COLO668 (cell line): ENCODE measurements at regions not wholly inside any gene's neighbourhood (a gene's known extent, or its start where the extent isn't known, plus 50 kb on each side); places are given as distances from the start of the nearest gene placed in this dataset.
"Not testable (repeated sequence)": the region's sequence is repeated elsewhere in the genome, so short reads cannot be mapped to it uniquely, and the experiment has no call there.

ENCODE experiments used
- DNase-seq: peaks from one replicate; lab custom pipeline; 2025; ENCODE audit not compliant: unreplicated experiment; lab: John Stamatoyannopoulos, UW

DNA sequence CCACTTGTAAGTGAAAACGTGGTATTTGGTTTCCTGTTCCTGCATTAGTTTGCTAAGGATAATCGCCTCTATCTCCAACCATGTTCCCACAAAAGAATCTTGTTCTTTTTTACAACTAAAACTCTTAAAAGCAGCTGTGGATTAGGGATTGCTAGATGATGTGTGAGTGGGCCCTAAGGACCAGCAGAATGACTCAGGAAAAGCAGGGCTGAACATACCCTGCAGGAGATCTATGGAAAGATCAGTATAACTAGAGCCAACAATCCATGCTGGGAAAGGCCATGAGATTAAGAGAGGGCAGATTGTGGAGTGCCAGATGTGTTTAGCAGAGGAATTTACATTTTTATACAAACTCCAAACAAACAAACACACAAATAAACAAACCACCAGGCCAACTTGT lies 128.4 kb upstream of the TMEM164 start:
- no peak for DNase-seq

DNA sequence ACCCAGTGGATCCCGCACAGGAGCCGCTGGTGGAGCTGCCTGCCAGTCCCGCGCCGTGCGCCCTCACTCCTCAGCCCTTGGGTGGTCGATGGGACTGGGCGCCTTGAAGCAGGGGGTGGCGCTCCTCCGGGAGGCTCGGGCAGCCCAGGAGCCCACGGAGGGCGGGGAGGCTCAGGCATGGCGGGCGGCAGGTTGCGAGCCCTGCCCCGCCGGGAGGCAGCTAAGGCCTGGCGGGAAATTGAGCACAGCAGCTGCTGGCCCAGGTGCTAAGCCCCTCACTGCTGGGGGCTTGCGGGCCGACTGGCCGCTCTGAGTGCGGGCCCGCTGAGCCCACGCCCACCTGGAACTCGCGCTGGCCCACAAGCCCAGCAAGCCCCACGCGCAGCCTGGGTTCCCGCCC lies 127.1 kb upstream of the TMEM164 start:
- no peak for DNase-seq

DNA sequence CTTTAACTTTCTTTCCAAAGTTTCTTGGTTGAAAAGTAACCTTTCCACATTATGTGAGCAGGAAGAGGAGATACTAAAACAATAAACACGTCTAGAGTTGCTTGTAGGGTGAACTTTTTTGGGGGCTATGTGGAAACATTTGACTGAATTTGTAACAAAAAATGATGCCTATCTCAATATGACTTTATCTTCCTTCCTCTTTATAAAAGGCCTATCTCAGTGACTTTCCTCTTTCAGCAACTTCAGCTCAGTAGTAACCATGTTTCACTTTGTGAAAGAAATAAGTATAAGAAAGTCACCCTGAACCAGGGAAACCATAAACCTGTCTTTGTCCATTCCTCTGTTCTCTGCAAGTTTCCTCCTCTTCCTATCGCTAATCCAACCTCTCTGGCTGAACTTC lies 124.7 kb upstream of the TMEM164 start:
- DNase-seq: no peak

DNA sequence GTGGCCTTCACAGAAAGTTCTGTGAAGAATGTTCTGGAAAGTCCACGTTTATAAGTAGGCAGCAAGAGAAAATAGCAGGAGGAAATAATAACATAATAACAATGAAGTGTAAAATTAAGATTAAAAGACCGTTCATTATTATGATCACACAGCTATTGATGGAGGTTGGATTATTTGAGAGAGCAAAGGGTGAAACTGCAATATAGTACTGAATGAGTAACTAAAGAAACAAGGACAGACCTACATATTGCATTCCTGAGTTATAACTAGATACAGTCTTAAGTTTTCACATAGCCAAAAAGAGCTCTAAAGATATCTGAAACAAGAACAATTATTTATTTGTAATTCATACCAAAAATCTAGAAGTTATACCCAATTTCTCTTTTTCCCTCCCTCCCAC lies 122.9 kb upstream of the TMEM164 start:
- DNase-seq: no peak

DNA sequence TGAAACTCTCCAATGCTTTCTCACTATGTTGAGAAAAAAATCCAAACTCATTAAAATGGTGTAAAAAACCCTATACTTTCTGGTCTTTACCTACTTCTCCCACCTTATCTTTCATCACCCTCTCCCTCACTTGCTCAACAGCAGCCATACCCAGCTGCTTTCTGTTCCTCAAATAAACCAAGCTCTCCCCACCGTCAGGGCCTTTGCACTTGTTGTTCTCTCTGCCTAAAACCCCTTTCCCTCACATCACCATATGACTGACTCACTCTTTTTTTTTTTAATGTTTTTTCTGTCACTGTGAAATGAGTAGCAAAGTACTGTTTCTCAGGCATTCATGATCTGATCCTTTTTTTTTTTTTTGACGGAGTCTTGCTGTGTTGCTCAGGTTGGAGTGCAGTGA lies 122.3 kb upstream of the TMEM164 start:
- DNase-seq: no peak

DNA sequence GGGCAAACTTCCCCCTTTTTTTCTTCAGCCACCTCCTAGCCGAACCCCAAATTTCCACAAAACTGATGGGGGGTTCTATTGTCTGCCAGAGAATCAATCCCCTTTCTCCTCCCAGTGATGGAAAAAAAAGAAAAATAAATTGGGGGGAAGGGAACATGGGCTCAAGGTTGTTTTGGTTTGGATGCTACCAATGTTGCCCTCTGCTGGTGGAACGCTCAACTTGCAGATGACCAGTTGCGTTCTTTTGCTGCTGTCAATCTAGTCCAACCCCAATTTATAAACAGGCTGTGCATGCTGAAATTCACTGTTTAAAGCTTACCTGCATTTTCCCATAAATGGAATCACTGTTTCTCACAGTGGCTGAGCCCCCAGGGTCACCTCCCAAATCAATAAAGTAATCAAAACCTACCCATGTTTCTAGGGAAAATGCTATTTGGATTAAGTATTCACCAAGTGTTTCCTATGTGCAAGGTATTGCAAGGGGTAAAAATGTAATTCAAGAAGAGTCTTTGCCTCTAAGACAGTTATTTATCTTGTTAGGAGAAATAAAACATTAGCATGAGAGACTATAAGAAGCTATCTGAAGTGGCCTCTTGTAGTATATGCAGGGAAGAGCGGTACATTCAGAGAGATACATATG lies 116.7 kb upstream of the TMEM164 start:
- peak; percentile 6 for DNase-seq

DNA sequence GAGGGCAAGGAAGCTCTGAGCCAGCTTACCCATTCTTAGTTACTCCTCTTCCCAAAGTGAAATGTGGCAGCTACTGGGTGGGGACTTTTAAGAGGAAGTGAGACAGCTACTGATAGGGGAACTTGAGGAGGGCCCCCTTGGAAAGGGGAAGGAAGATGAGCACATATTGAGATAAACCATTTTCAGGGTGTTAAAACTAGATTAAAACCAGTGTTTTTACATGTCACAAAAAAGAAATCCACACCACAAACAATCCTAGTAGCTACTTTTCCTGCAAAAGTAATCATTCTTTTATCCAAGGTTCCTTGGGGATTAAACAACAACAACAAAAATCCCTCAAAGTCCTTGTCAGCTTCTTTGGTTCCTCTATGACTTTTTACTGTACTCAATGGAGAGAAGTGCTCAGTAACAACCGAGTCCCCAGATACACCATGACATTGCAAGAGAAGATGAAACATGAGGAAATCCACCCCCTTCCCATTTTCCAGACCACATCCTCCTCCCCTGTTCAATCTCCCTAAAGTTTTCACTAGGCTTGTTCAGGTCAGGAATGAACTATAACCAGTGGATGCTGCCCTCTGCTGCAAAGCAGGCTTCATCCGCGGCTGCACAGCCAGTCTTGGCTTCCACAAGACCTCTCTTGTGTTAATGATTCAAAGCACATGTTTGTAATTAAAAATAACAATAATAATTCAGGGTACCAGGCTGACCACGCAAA lies 113.5 kb upstream of the TMEM164 start:
- no peak for DNase-seq

DNA sequence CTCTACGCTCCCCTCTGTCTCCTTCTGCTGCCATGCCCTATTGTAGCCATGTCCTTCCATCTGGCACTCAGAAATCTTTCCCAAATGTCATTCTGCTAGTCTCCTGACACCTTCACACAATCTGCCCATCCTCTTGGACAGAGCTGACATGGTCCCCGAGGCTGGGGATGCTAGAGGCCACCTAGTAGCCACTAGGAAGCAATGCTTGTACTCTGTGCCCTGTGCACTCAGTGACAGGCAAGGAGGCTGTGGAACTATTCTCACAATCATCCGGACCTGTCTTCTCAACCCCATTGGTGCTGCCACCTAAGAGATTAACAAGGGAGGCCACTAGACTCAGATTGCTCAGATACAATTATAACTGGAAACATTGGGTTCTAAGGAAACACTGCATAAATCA lies 112.6 kb upstream of the TMEM164 start:
- DNase-seq: no peak

DNA sequence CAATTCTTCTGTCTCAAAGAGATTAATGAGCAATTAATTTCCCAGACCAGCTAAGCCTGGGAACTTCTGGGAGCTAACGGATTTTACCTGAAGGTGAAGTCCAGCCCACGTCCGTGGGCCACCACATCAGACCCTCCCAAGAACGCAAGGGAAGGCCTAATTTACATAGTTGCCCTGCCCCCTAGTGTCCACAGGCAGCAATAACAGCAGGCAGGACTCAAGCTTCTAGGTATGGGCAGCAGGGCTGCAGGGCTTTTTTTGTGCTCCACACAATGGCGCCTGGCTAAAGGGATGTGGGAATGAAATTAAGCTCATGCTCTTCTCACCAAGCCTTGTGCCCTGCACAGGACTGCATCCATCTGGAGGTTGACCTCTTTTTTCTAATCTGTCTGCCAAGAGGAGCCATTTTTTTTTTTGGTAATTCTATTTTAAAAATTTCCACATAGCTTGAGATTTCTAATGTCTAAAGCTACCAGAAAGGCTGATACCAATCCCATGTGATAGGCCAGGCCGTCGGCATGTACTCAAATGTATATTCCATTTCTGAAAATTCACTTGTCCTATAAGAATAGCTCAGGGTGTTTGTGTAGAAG lies 111.9 kb upstream of the TMEM164 start:
- peak; percentile 20 for DNase-seq

DNA sequence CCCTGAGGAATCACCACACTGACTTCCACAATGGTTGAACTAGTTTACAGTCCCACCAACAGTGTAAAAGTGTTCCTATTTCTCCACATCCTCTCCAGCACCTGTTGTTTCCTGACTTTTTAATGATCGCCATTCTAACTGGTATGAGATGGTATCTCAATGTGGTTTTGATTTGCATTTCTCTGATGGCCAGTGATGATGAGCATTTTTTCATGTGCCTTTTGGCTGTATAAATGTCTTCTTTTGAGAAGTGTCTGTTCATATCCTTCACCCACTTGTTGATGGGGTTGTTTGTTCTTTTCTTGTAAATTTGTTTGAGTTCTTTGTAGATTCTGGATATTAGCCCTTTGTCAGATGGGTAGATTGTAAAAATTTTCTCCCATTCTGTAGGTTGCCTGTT lies 106.9 kb upstream of the TMEM164 start:
- DNase-seq: not testable (repeated sequence)

DNA sequence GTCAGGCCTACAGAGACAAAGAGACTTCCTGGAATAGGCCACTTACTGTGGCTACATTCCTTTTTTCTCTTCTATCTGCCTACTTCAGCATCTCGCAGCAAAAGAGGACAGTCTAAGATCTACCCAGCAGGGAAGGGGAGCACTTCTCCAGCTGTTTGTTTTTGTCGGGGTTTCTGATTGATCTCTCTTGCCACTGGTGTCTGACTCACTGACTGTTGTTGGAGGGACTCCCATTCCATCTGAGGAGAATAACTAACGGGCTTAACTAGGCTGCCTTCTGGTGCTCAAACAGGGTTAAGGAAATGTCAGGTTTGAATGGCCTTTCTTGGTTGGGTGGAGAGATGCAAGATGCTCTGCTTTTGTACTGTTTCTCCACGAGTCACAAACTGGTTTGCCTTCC lies 100.2 kb upstream of the TMEM164 start:
- DNase-seq: no peak

DNA sequence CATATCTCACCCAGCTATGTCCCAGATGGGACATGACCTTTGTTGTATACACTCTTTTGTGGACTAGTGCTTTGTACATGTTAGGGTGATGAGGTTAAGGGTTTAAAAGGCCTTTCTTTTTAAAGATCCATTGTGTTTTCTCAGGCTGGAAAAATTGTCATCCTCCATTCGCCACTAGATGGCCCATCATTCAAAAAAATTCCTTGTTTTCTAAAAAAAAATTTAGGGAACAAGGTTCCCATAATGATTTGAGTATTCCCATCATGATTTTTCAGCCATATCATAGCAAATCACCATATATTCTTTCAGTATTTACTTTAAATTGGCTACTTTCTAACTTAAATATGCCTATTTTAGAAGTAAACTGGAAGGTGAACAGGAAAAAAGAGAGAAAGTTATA lies 91.9 kb upstream of the TMEM164 start:
- DNase-seq: no peak

DNA sequence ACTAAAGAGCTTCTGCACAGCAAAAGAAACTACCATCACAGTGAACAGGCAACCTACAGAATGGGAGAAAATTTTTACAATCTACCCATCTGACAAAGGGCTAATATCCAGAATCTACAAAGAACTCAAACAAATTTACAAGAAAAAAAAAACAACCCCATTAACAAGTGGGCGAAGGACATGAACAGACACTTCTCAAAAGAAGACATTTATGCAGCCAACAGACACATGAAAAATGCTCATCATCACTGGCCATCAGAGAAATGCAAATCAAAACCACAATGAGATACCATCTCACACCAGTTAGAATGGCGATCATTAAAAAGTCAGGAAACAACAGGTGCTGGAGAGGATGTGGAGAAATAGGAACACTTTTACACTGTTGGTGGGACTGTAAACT lies 89.9 kb upstream of the TMEM164 start:
- DNase-seq: not testable (repeated sequence)

DNA sequence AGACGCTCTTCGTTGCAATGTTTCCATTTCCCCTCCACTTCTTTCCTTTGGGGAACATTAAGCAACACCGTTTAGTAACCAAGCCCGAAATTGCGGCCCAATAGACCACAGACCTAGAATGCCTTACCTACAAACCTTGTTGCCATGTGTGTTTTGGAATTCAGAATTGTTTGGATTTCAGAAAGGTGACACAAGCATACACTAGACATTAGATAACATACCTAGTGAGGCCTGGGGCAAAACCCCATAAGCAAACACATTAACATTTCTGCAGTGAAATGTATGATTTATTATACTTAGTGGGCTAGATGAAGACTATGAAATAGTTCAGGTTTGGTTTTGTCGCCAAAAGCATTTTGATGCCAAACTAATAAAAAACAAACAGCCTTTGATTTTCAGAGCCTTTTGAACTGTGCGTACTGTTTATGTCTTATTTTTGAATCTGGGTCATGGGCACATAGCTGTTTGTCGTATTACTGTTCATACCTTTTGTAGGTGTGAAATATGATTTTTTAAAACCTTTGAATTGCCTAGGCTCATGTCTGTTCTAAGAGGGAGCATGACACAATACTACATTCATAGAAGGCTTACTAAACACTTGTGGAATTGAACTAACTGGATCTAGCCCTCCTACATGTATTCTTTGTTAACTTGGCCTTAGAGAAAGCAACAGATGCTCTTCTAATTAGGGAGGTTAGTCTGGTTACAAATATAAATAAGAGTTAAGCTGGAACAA lies 88.6 kb upstream of the TMEM164 start:
- no peak for DNase-seq

DNA sequence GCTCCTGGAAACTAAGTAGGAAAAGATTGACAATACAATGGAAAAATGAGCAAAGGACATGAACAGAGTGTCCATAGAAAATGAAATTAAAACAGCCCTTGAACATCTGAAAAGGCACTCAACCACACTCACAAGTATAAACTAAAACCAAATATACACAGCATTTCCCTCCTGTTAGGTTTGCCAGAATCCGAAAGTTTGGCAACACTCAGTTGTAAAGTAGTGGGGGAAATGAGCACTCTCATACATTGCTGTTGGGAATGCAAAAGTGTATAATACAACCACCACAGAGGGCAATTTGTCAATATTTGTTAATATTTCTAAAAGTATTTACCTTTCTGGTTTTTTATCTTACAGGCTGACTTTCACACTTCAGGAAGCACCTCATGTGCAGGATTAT lies 84.2 kb upstream of the TMEM164 start:
- no peak for DNase-seq

DNA sequence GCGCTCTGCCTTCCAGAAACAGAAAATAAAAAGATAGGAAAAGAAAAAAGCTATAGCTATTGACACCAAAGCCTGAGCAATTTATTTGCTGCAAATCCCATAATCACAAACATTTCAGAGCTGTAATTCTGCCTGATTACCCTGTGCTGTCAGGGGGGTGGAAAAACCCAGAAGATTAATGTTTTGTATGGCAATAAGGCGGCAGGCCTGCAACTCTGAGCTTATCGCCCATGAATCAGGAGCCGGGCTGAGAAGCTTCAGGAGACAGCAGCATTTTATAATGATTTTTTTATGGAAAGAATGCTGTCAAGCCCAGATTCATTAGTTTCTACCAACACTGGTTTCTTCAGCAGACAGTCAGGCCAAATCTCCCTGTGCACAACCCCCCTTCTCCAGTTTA lies 82.6 kb upstream of the TMEM164 start:
- DNase-seq: no peak

DNA sequence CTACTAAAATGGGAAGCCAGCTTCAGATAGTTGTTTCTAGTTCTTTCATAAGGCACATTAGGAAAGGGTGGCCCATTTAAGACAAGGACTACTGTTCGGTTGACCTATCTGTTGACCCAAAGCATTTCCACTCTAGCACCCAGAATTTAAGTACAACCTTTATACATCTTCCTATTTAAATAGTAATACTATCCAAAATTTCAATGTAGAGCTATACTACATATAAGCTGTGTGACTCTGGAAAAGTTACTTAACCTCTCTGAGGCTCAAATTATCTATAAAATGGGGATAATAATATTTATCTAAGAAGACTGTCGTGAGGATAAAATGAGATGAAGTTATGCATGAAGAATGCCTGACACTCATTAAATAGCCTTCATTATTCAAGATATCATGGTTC lies 82.0 kb upstream of the TMEM164 start:
- no peak for DNase-seq

DNA sequence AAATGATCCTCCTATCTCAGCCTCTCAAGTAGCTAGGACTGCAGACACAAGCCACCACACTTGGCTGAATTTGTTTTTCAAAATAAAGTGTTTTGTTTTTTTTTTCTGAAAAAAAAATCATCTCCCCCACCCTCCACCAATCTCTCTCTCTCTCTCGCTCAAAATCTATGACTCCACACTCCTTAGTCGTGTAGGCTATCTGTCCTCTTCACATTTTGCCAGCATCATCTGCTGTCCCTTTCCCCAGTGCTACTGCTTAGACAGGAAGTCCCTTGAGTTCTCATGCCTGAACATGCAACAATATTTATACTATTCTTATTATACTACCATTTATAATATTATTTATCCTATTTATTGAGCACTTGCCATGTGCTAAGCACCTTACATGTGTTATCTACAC lies 80.7 kb upstream of the TMEM164 start:
- DNase-seq: no peak

DNA sequence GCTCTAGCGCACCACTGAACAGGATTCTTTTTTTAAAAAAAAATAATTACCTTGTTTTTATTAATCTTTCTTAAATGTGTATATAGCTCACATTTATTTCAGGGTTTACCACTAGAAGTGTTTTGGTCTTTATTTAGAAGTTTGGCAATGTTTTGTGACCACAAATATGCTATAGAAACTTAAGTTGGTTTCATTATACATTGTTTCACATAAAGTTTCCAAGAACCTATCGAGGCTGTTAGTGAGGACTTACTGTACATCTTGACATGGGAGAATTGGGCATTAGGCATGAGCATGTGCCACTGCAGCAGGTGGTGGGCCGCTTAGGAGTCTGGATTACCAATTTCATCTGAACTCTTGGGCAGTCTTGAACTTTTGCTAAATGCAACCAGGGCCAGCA lies 77.9 kb upstream of the TMEM164 start:
- not testable (repeated sequence) for DNase-seq

DNA sequence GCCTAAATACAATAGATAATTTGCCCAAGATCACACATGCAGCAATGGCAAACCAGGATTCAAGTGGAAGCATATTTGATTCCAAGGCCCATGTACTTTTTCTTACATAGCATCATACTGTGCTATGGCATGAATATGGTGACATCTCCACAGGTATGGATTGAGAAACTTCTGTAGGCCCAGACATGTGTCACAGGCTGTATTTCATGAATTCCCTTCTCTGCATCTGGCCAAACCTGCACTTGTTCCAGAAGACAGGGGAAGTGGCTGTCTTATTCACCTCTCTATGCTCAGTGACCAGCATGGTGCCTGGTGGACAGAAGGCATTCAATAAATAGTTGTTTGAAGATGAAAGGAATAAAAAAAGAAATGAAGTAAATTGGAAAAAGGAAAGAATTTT lies 77.3 kb upstream of the TMEM164 start:
- DNase-seq: no peak

DNA sequence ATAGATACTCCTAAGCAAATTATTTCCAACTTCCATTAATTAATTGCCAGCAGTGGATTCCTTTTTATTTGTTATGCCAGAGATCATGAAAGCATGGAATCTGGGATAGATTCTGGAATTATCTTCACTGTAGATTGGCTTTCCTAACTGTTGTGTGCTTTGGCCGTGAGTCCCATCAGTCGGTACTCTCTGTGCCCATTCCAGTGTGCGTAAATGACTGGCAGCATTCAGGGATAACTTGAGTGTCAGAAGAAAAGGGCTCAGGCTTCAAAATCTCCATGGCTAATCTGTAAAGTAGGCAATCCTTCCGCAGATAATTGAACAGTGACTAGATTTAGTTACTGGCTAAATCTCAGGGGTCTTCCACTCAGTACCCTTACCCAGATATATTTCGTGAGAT lies 76.8 kb upstream of the TMEM164 start:
- no peak for DNase-seq
